ENCODE measurements at regions not wholly inside any gene's neighbourhood (a gene's known extent, or its start where the extent isn't known, plus 50 kb on each side); places are given as distances from the start of the nearest gene placed in this dataset.
A peak's percentile ranks its signal among the peaks of the same experiment; 100 is the strongest.

GRCh38 chr3:187918081-187918644 is 172.9 kb upstream of the BCL6 start:
- Histone ChIP-seq H3K4me1 (peaks cover 30% of the 10 kb centered on the region), H3K4me3 (no peak overlapping the region), H3K27ac (replicated peaks) (no peak overlapping the region), H3K9me3 (replicated peaks) (no peaks in the 10 kb centered on the region), H3K36me3 (no peaks in the 10 kb centered on the region), H3K27me3 (ENCODE audit: low read depth) (no peaks in the 10 kb centered on the region)
- intact Hi-C loops (cut with micrococcal nuclease), result no loop called here
- TF ChIP-seq CTCF (IDR thresholded peaks at IDR 0.05; ENCODE audit: borderline replicate concordance), result no peak
- DNase-seq, result no peak

GRCh38 chr3:187919048-187919447 is 173.8 kb upstream of the BCL6 start:
- Histone ChIP-seq H3K4me1 (peaks cover 21% of the 10 kb centered on the region), H3K9me3 (replicated peaks) (no peaks in the 10 kb centered on the region), H3K27ac (replicated peaks) (no peak overlapping the region), H3K27me3 (ENCODE audit: low read depth) (no peaks in the 10 kb centered on the region), H3K4me3 (no peak overlapping the region), H3K36me3 (no peaks in the 10 kb centered on the region)
- no peak for TF ChIP-seq CTCF (IDR thresholded peaks at IDR 0.05; ENCODE audit: borderline replicate concordance)
- no peak for DNase-seq
- intact Hi-C loops (cut with micrococcal nuclease), result no loop called here

- H3K9me3 ChIP-seq (replicated peaks), result peaks cover 4% of the 10 kb centered on the region
Measured at GRCh38 chr3:187919544-187919943, 174.3 kb upstream of the BCL6 start.

GRCh38 chr3:187920030-187920429 is 174.8 kb upstream of the BCL6 start:
- no peak for DNase-seq
- intact Hi-C loops (cut with micrococcal nuclease), result no loop called here
- peaks cover 9% of the 10 kb centered on the region for H3K9me3 ChIP-seq (replicated peaks)
- H3K4me3 ChIP-seq, result no peak overlapping the region
- no peaks in the 10 kb centered on the region for H3K27me3 ChIP-seq (ENCODE audit: low read depth)
- H3K27ac ChIP-seq (replicated peaks), result no peak overlapping the region
- H3K4me1 ChIP-seq, result peaks cover 11% of the 10 kb centered on the region
- no peak for TF ChIP-seq CTCF (IDR thresholded peaks at IDR 0.05; ENCODE audit: borderline replicate concordance)
- H3K36me3 ChIP-seq, result no peaks in the 10 kb centered on the region

More at GRCh38 chr3:187919544-187919943, 174.3 kb upstream of the BCL6 start:
- intact Hi-C loops (cut with micrococcal nuclease), result no loop called here
- Histone ChIP-seq H3K27ac (replicated peaks) (no peak overlapping the region), H3K36me3 (no peaks in the 10 kb centered on the region), H3K4me1 (peaks cover 16% of the 10 kb centered on the region), H3K27me3 (ENCODE audit: low read depth) (no peaks in the 10 kb centered on the region), H3K4me3 (no peak overlapping the region)
- DNase-seq, result no peak
- TF ChIP-seq CTCF (IDR thresholded peaks at IDR 0.05; ENCODE audit: borderline replicate concordance), result no peak

- Histone ChIP-seq H3K9me3 (replicated peaks) (peaks cover 12% of the 10 kb centered on the region), H3K4me3 (no peak overlapping the region), H3K36me3 (no peaks in the 10 kb centered on the region), H3K27ac (replicated peaks) (peak overlapping the region; percentile 20), H3K4me1 (peaks cover 3% of the 10 kb centered on the region), H3K27me3 (ENCODE audit: low read depth) (no peaks in the 10 kb centered on the region)
- TF ChIP-seq CTCF (IDR thresholded peaks at IDR 0.05; ENCODE audit: borderline replicate concordance), result no peak
- intact Hi-C loops (cut with micrococcal nuclease), result no loop called here
- no peak for DNase-seq
Measured at GRCh38 chr3:187920913-187921312, 175.6 kb upstream of the BCL6 start.

Measured in left ventricle myocardium inferior (tissue), 1 donor.